KMS-11 (cell line): ENCODE measurements at regions not wholly inside any gene's neighbourhood (a gene's known extent, or its start where the extent isn't known, plus 50 kb on each side); places are given as distances from the start of the nearest gene placed in this dataset.

Experiments
- H2AFZ ChIP-seq: fragments of 200-600 bp; sonication (generic); 2 replicates; pipeline ENCODE4 v1.6.1; 2016; ENCODE audit warnings: antibody characterized with exemption, mixed run types, low read depth
- H3K27ac ChIP-seq: fragments of 200-600 bp; sonication (generic); 2 replicates; pipeline ENCODE4 v1.6.1; 2016; ENCODE audit warnings: mild to moderate bottlenecking, mixed run types
- H3K27me3 ChIP-seq: fragments of 200-600 bp; sonication (generic); 2 replicates; pipeline ENCODE4 v1.6.1; 2017; ENCODE audit warnings: mild to moderate bottlenecking, low read depth, mixed run types, moderate library complexity; ENCODE audit not compliant: insufficient read depth
- H3K36me3 ChIP-seq: fragments of 200-600 bp; sonication (generic); 2 replicates; pipeline ENCODE4 v1.6.1; 2017; ENCODE audit warnings: mild to moderate bottlenecking, mixed run types; ENCODE audit not compliant: insufficient read depth
- H3K4me1 ChIP-seq: fragments of 200-600 bp; sonication (generic); 2 replicates; pipeline ENCODE4 v1.6.1; 2016; ENCODE audit warnings: mild to moderate bottlenecking, low read depth, mixed run types; ENCODE audit not compliant: poor library complexity, severe bottlenecking
- H3K4me2 ChIP-seq: fragments of 200-600 bp; sonication (generic); 2 replicates; pipeline ENCODE4 v1.7.0; 2016; ENCODE audit warnings: mild to moderate bottlenecking, mixed run types
- H3K4me3 ChIP-seq: fragments of 200-600 bp; sonication (generic); IDR thresholded peaks from 2 replicates; pipeline ENCODE4 v1.6.1; 2017; ENCODE audit warnings: low read depth, low read length, mixed read lengths; ENCODE audit not compliant: insufficient read depth
- H3K79me2 ChIP-seq: fragments of 200-600 bp; sonication (generic); 2 replicates; pipeline ENCODE4 v1.6.1; 2016; ENCODE audit warnings: low read depth, mixed run types; ENCODE audit not compliant: insufficient read depth
- H3K9ac ChIP-seq: fragments of 200-600 bp; sonication (generic); 2 replicates; pipeline ENCODE4 v1.6.1; 2016; ENCODE audit warnings: mild to moderate bottlenecking, mixed run types
- H4K20me1 ChIP-seq: fragments of 200-600 bp; sonication (generic); 2 replicates; pipeline ENCODE4 v1.6.1; 2016; ENCODE audit warnings: mild to moderate bottlenecking, mixed run types; ENCODE audit not compliant: insufficient read depth
- CTCF ChIP-seq: fragments of 200-600 bp; sonication (generic); conservative IDR thresholded peaks from 2 replicates; pipeline ENCODE4 v1.6.1; 2017; ENCODE audit warnings: low read depth, mild to moderate bottlenecking, antibody characterized with exemption, low read length, moderate library complexity, mixed read lengths

- Histone ChIP-seq H3K27me3 (no peaks in the 10 kb centered on the region), H3K36me3 (no peaks in the 10 kb centered on the region), H4K20me1 (no peaks in the 10 kb centered on the region), H3K4me1 (peaks cover 100% of the 10 kb centered on the region), H3K4me2 (peak overlapping the region; percentile 92), H3K27ac (peak overlapping the region; percentile 87), H3K4me3 (no peak overlapping the region), H3K9ac (peak overlapping the region; percentile 49), H2AFZ (peak overlapping the region; percentile 1; the same call in 1 of the 2 replicates), H3K79me2 (no peaks in the 10 kb centered on the region)
- no peak for TF ChIP-seq CTCF
These were observed 117.5 kb upstream of the HGF start for GRCh38 chr7:81887098-81888090.

GRCh38 chr7:81886211-81886764 is 116.4 kb upstream of the HGF start:
- peak overlapping the region; percentile 87 for H3K27ac ChIP-seq
- peak overlapping the region; percentile 92 for H3K4me2 ChIP-seq

GRCh38 chr7:81884817-81885216 is 115.0 kb upstream of the HGF start:
- Histone ChIP-seq H2AFZ (peak overlapping the region; percentile 0; the same call in 1 of the 2 replicates), H3K36me3 (no peaks in the 10 kb centered on the region), H3K4me2 (peak overlapping the region; percentile 92), H4K20me1 (no peaks in the 10 kb centered on the region), H3K9ac (peak overlapping the region; percentile 48), H3K27me3 (no peaks in the 10 kb centered on the region), H3K4me3 (no peak overlapping the region), H3K79me2 (no peaks in the 10 kb centered on the region), H3K27ac (peak overlapping the region; percentile 87), H3K4me1 (peaks cover 100% of the 10 kb centered on the region)
- no peak for TF ChIP-seq CTCF

More at GRCh38 chr7:81886211-81886764, 116.4 kb upstream of the HGF start:
- Histone ChIP-seq H3K4me1 (peaks cover 100% of the 10 kb centered on the region), H3K9ac (peak overlapping the region; percentile 49), H3K36me3 (no peaks in the 10 kb centered on the region), H3K27me3 (no peaks in the 10 kb centered on the region), H3K4me3 (no peak overlapping the region), H3K79me2 (no peaks in the 10 kb centered on the region), H4K20me1 (no peaks in the 10 kb centered on the region), H2AFZ (peak overlapping the region; percentile 3; the same call in 1 of the 2 replicates)
- TF ChIP-seq CTCF: no peak

GRCh38 chr7:81883801-81884393 is 114.0 kb upstream of the HGF start:
- H3K27me3 ChIP-seq: no peaks in the 10 kb centered on the region
- TF ChIP-seq CTCF: no peak
- H3K4me3 ChIP-seq: no peak overlapping the region
- H2AFZ ChIP-seq: no peak overlapping the region; the same call in 1 of the 2 replicates
- peak overlapping the region; percentile 48 for H3K9ac ChIP-seq
- H3K4me2 ChIP-seq: peak overlapping the region; percentile 92
- H3K36me3 ChIP-seq: no peaks in the 10 kb centered on the region
- no peaks in the 10 kb centered on the region for H3K79me2 ChIP-seq
- peak overlapping the region; percentile 87 for H3K27ac ChIP-seq
- no peaks in the 10 kb centered on the region for H4K20me1 ChIP-seq
- H3K4me1 ChIP-seq: peaks cover 99% of the 10 kb centered on the region
